VCaP (cell line): ENCODE measurements at regions not wholly inside any gene's neighbourhood (a gene's known extent, or its start where the extent isn't known, plus 50 kb on each side); places are given as distances from the start of the nearest gene placed in this dataset.
A peak's percentile ranks its signal among the peaks of the same experiment; 100 is the strongest.
"Not testable (repeated sequence)": the region's sequence is repeated elsewhere in the genome, so short reads cannot be mapped to it uniquely, and the experiment has no call there.

ENCODE experiments used
- H3K27ac ChIP-seq: fragments of 450-650 bp; 2 replicates; pipeline ENCODE4 v1.5.1; 2017
- CTCF ChIP-seq: fragments of 450-650 bp; conservative IDR thresholded peaks from 2 replicates; pipeline ENCODE4 v1.5.1; 2017; ENCODE audit warnings: mild to moderate bottlenecking, moderate library complexity

GRCh38 chr17:11182430-11182829 lies 58.6 kb upstream of the SHISA6 start:
- no peak overlapping the region for H3K27ac ChIP-seq
- no peak for TF ChIP-seq CTCF

- peak overlapping the region; percentile 80 for H3K27ac ChIP-seq
- TF ChIP-seq CTCF: no peak
Measured at GRCh38 chr17:11178581-11178980, 62.4 kb upstream of the SHISA6 start.

GRCh38 chr17:11177340-11177739 lies 63.7 kb upstream of the SHISA6 start:
- no peak for TF ChIP-seq CTCF
- H3K27ac ChIP-seq: peak overlapping the region; percentile 80

- no peak for TF ChIP-seq CTCF
- H3K27ac ChIP-seq: peak overlapping the region; percentile 80
Measured at GRCh38 chr17:11176549-11176948, 64.5 kb upstream of the SHISA6 start.

GRCh38 chr17:11170881-11171280 lies 70.1 kb upstream of the SHISA6 start:
- H3K27ac ChIP-seq: no peak overlapping the region
- TF ChIP-seq CTCF: no peak

- TF ChIP-seq CTCF: no peak
- no peak overlapping the region for H3K27ac ChIP-seq
Measured at GRCh38 chr17:11151818-11152425, 89.1 kb upstream of the SHISA6 start.

GRCh38 chr17:11150906-11151511 lies 90.0 kb upstream of the SHISA6 start:
- H3K27ac ChIP-seq: not testable (repeated sequence)

- H3K27ac ChIP-seq: no peak overlapping the region
- peak; percentile 85 for TF ChIP-seq CTCF
Measured at GRCh38 chr17:11144358-11145233, 96.4 kb upstream of the SHISA6 start.
